Ishikawa (cell line): ENCODE measurements at regions not wholly inside any gene's neighbourhood (a gene's known extent, or its start where the extent isn't known, plus 50 kb on each side); places are given as distances from the start of the nearest gene placed in this dataset.

Experiments
- CEBPB ChIP-seq: IDR thresholded peaks from 2 replicates; pipeline ENCODE4 v1.6.1; 2012
- CREB1 ChIP-seq: IDR thresholded peaks from 2 replicates; pipeline ENCODE4 v1.6.1; 2012; ENCODE audit warnings: low read depth
- EGR1 ChIP-seq: IDR thresholded peaks from 2 replicates; pipeline ENCODE4 v1.6.1; 2012
- EP300 ChIP-seq: IDR thresholded peaks from 2 replicates; pipeline ENCODE4 v1.6.1; 2012; ENCODE audit warnings: borderline replicate concordance
- FOXM1 ChIP-seq: IDR thresholded peaks from 2 replicates; pipeline ENCODE4 v1.6.1; 2012; ENCODE audit warnings: low read depth, borderline replicate concordance
- NFIC ChIP-seq: IDR thresholded peaks from 2 replicates; pipeline ENCODE4 v1.6.1; 2012
- RAD21 ChIP-seq: IDR thresholded peaks from 2 replicates; pipeline ENCODE4 v1.6.1; 2012; ENCODE audit warnings: low read depth
- TAF1 ChIP-seq: IDR thresholded peaks from 2 replicates; pipeline ENCODE4 v1.6.1; 2012; ENCODE audit warnings: low read depth, mild to moderate bottlenecking
- TCF12 ChIP-seq: IDR thresholded peaks from 2 replicates; pipeline ENCODE4 v1.6.1; 2012; ENCODE audit warnings: low read depth
- TEAD4 ChIP-seq: IDR thresholded peaks from 2 replicates; pipeline ENCODE4 v1.6.1; 2012
- YY1 ChIP-seq: IDR thresholded peaks from 2 replicates; pipeline ENCODE4 v1.6.1; 2012; ENCODE audit warnings: low read depth
- ZBTB7A ChIP-seq: IDR thresholded peaks from 2 replicates; pipeline ENCODE4 v1.6.1; 2012; ENCODE audit warnings: low read depth
- TF ChIP-seq, protein P1 (sequence below): IDR thresholded peaks from 2 replicates; pipeline ENCODE4 v1.6.1; 2012; ENCODE audit warnings: low read depth, mild to moderate bottlenecking
- TF ChIP-seq, protein P2 (sequence below): IDR thresholded peaks from 2 replicates; pipeline ENCODE4 v1.6.1; 2012
- TF ChIP-seq, protein P3 (sequence below): IDR thresholded peaks from 2 replicates; pipeline ENCODE4 v1.6.1; 2012

DNA sequence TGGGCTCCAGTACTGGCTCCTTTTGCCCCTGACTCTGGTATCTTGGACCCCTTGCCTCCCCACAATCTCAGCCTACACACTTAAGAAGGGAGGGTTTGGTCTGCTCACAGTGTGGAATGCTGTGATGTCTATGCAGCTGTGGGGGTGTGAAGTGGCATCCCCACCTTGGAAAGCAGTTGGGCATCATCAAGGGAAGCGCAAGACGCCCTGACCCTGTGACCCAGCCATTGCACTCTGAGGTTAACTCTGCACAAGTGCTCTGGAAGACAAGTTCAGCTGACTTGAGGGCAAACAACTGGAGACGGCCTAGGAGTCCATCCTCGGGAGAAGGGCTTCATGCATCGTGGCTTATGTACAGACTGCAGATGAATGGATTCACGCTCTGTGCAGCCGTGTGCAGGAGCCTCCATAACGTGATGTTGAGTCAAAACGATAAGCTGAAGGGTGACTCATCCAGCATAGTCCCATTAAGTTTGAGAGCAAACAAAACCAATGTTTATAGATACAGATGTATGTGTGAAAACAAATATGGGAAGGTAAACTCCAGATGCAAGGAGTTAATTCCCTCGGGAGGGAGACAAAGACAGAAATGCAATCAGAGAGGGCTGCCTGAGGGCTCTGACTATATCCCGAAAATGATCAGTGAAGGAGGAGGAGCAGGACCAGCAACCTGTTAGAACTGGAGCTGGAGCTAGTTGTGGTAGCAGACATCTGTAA lies 86.8 kb downstream of the LSM3 start:
- TF ChIP-seq CREB1 (no peak), RAD21 (no peak), NFIC (no peak), EP300 (no peak), YY1 (no peak), FOXM1 (no peak), TEAD4 (no peak), CEBPB (no peak), TCF12 (no peak), ZBTB7A (no peak)
- TF ChIP-seq, protein P1, sequence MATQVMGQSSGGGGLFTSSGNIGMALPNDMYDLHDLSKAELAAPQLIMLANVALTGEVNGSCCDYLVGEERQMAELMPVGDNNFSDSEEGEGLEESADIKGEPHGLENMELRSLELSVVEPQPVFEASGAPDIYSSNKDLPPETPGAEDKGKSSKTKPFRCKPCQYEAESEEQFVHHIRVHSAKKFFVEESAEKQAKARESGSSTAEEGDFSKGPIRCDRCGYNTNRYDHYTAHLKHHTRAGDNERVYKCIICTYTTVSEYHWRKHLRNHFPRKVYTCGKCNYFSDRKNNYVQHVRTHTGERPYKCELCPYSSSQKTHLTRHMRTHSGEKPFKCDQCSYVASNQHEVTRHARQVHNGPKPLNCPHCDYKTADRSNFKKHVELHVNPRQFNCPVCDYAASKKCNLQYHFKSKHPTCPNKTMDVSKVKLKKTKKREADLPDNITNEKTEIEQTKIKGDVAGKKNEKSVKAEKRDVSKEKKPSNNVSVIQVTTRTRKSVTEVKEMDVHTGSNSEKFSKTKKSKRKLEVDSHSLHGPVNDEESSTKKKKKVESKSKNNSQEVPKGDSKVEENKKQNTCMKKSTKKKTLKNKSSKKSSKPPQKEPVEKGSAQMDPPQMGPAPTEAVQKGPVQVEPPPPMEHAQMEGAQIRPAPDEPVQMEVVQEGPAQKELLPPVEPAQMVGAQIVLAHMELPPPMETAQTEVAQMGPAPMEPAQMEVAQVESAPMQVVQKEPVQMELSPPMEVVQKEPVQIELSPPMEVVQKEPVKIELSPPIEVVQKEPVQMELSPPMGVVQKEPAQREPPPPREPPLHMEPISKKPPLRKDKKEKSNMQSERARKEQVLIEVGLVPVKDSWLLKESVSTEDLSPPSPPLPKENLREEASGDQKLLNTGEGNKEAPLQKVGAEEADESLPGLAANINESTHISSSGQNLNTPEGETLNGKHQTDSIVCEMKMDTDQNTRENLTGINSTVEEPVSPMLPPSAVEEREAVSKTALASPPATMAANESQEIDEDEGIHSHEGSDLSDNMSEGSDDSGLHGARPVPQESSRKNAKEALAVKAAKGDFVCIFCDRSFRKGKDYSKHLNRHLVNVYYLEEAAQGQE: no peak
- TF ChIP-seq, protein P2, sequence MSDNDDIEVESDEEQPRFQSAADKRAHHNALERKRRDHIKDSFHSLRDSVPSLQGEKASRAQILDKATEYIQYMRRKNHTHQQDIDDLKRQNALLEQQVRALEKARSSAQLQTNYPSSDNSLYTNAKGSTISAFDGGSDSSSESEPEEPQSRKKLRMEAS: no peak
- TF ChIP-seq, protein P3, sequence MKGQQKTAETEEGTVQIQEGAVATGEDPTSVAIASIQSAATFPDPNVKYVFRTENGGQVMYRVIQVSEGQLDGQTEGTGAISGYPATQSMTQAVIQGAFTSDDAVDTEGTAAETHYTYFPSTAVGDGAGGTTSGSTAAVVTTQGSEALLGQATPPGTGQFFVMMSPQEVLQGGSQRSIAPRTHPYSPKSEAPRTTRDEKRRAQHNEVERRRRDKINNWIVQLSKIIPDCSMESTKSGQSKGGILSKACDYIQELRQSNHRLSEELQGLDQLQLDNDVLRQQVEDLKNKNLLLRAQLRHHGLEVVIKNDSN: no peak

DNA sequence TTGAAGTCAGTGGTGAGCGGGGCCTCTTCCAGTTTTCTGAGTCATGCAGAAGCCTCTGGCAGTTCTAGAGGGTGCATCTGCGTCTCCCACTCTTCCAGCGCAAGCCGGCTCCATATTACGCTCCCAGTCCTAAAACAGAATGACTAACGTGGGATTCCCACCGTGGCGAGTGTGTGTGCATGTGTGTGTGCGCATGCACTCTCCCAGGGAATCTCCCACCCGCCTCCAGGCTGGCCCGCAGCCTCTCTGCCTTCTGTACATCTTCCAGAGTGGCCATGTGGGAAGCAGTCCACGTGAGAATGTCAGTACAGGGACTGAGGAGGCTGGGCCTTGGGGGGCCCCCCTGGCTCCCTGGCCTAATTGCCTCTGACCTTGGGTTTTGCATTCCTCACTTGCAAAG lies 87.7 kb downstream of the LSM3 start:
- TF ChIP-seq YY1: no peak
- TF ChIP-seq FOXM1: no peak
- no peak for TF ChIP-seq CEBPB
- no peak for TF ChIP-seq EP300
- TF ChIP-seq, protein P1: no peak
- TF ChIP-seq TEAD4: no peak
- TF ChIP-seq, protein P3: no peak
- TF ChIP-seq TAF1: no peak
- no peak for TF ChIP-seq EGR1

DNA sequence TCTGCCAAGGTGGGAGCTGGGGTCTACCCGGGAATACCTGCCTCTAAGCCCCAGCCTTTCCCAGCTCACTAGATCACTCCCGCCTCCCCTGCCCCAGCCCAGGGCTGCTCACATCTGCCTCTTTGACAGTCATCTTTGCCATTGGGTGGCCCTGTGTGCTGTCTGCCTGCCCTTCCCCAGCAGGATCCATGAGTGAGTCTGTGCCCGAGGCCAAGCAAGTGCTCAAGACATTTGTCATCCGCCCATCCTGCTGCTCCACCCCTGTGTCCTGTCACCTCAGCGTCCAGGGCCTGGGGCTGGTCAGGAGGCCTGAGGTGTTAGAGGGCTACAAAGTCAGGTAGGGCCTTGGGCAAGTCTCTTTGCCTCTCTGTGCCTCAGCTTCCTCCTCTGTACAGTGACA lies 89.4 kb downstream of the LSM3 start:
- TF ChIP-seq CREB1 (no peak), EGR1 (no peak), TAF1 (no peak), CEBPB (no peak), EP300 (no peak), TEAD4 (no peak), FOXM1 (no peak), TCF12 (no peak), ZBTB7A (no peak), NFIC (no peak), RAD21 (no peak), YY1 (no peak)
- TF ChIP-seq, protein P1: no peak
- TF ChIP-seq, protein P3: no peak
- TF ChIP-seq, protein P2: no peak

DNA sequence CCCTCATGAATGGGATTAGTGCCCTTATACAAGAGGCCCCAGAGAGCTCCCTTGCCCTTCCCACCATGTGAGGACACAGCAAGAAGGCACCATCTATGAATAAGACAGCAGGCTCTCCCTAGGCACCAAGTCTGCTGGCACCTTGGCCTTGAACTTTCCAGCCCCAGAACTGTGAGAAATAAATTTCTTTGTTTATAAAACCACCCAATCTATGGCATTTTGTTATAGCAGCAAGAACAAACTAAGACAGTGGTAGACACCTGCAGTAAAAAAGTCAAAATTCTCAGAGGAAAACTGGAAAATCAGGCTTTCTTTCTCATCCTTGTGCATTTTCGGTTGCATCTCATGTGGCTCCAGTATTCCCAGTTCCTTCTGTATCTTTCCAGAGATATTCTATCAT lies 90.3 kb downstream of the LSM3 start:
- TF ChIP-seq, protein P3: no peak
- TF ChIP-seq ZBTB7A: no peak
